T-cell (primary cell): ENCODE measurements at regions not wholly inside any gene's neighbourhood (a gene's known extent, or its start where the extent isn't known, plus 50 kb on each side); places are given as distances from the start of the nearest gene placed in this dataset.
"Not testable (repeated sequence)": the region's sequence is repeated elsewhere in the genome, so short reads cannot be mapped to it uniquely, and the experiment has no call there.

Experiments
- ATAC-seq, 4 experiments: fragments of 200-7000 bp in 3 of 4; fragments of 150-1000 bp in 1 of 4; cut with Tn5 transposase; replicated peaks in 1 of 4; 1 replicate in 3 of 4; 2 replicates in 1 of 4; pipeline ENCODE4 v1.10.0; 2021; ENCODE audit warnings: moderate library complexity in 3 of 4, mild to moderate bottlenecking in 2 of 4, moderate number of reproducible peaks in 1 of 4
- CTCF ChIA-PET, 2 donors: fragments of 300-600 bp; sonication (Branson Sonifier 250); formaldehyde crosslinking; loops; one replicate each; lab custom pipeline; 2022; ENCODE audit warnings: antibody characterized with exemption in 2 of 2; lab: Charles Lee
- POLR2A ChIA-PET, 2 donors: fragments of 300-600 bp; sonication (Branson Sonifier 250); formaldehyde crosslinking; loops; one replicate each; lab custom pipeline; 2022; ENCODE audit warnings: antibody characterized with exemption in 2 of 2; lab: Charles Lee
- DNase-seq, 35 experiments: peaks; one replicate each; pipeline versions ENCODE4 v3.0.0 to v3.0.0-alpha.2; 2013 to 2023
- H3K27ac ChIP-seq: one replicate; pipeline ENCODE4 v1.5.1; 2013; ENCODE audit warnings: low read length
- H3K27me3 ChIP-seq, 2 experiments: replicated peaks in 1 of 2; 1 replicate in 1 of 2; 2 replicates in 1 of 2; pipeline versions ENCODE4 v1.6.1 to v1.7.0; 2013; ENCODE audit warnings: low read length in 1 of 2, mixed read lengths in 1 of 2; ENCODE audit not compliant: control insufficient read depth in 2 of 2, insufficient read depth in 2 of 2; ENCODE audit errors: extremely low read depth in 1 of 2
- H3K36me3 ChIP-seq, 2 donors: 1 replicate in 1 of 2; 2 replicates in 1 of 2; pipeline versions ENCODE4 v1.6.1 to v1.7.0; 2013; ENCODE audit warnings: low read length in 1 of 2; ENCODE audit not compliant: control insufficient read depth in 2 of 2, insufficient read depth in 1 of 2; ENCODE audit errors: extremely low read depth in 1 of 2
- H3K4me1 ChIP-seq, 2 experiments: 1 replicate in 1 of 2; 2 replicates in 1 of 2; pipeline versions ENCODE4 v1.6.1 to v1.7.0; 2013; ENCODE audit warnings: low read length in 2 of 2, mixed read lengths in 1 of 2; ENCODE audit not compliant: insufficient read depth in 2 of 2, control insufficient read depth in 1 of 2; ENCODE audit errors: extremely low read depth in 1 of 2
- H3K4me3 ChIP-seq, 2 donors: 1 replicate in 1 of 2; 2 replicates in 1 of 2; pipeline versions ENCODE4 v1.5.1 to v1.7.0; 2013; ENCODE audit warnings: mild to moderate bottlenecking in 2 of 2, low read length in 1 of 2, moderate library complexity in 1 of 2; ENCODE audit not compliant: control insufficient read depth in 1 of 2; ENCODE audit errors: extremely low read depth in 1 of 2
- H3K9me3 ChIP-seq: 2 replicates; pipeline ENCODE4 v1.7.0; 2013
- H3K27ac Mint-ChIP-seq, 2 donors: one replicate each; pipeline ENCODE4 v1.8.0; 2020 to 2021; ENCODE audit warnings: mild to moderate bottlenecking in 2 of 2, mixed read lengths in 2 of 2
- H3K27me3 Mint-ChIP-seq, 2 donors: one replicate each; pipeline ENCODE4 v1.8.0; 2021 to 2022; ENCODE audit warnings: mixed read lengths in 2 of 2
- H3K36me3 Mint-ChIP-seq: one replicate; pipeline ENCODE4 v1.8.0; 2021; ENCODE audit warnings: mixed read lengths
- H3K4me1 Mint-ChIP-seq, 3 donors: one replicate each; pipeline ENCODE4 v1.8.0; 2020 to 2022; ENCODE audit warnings: mixed read lengths in 3 of 3, mild to moderate bottlenecking in 1 of 3
- H3K4me3 Mint-ChIP-seq, 3 donors: one replicate each; pipeline ENCODE4 v1.8.0; 2020 to 2022; ENCODE audit warnings: mild to moderate bottlenecking in 3 of 3, mixed read lengths in 3 of 3, moderate library complexity in 3 of 3
- H3K9me3 Mint-ChIP-seq, 3 donors: one replicate each; pipeline ENCODE4 v1.8.0; 2020 to 2022; ENCODE audit warnings: mixed read lengths in 3 of 3
- WGBS: methylation state at CpG from one replicate; pipeline ENCODE4 v1.1.5; 2013; ENCODE audit warnings: missing lambda C conversion rate; ENCODE audit not compliant: insufficient coverage; 5-methylcytosine and 5-hydroxymethylcytosine counted together

DNA sequence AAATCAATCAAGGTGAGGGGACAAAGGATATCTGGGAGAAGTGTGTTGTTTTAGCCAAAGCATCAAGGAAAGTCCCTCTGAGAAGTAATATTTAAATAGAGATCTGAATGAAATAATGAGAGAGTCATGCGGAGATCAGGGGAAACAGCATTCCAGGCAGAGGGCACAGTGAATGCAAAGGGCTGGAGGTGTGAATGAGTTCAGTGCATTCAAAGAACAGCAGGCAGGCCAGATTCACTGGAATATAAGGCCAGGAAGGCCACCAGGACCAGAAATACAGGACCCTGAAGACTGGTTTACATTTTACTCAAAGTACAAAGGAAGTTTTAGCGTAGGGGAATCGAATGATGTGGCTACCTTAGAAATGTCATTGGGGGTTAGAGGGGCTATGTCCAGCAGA is 436.2 kb upstream of the TMEM132C start:
- H3K27ac ChIP-seq = no peak overlapping the region
- POLR2A ChIA-PET = no interaction called here
- H3K9me3 ChIP-seq = no peaks in the 10 kb centered on the region
- Mint-ChIP-seq H3K27ac (no peak overlapping the region), H3K27me3 (no peaks in the 10 kb centered on the region), H3K4me3 (no peak overlapping the region), H3K4me1 (no peaks in the 10 kb centered on the region), H3K9me3 (peaks cover 14 to 21% (median 17%) of the 10 kb centered on the region in 3 donors), H3K36me3 (no peaks in the 10 kb centered on the region)
- no peak overlapping the region for H3K4me3 ChIP-seq
- CTCF ChIA-PET = no interaction called here
- H3K4me1 ChIP-seq = no peaks in the 10 kb centered on the region
- ATAC-seq = no peak
- 100% methylated on average over 2 of the region's 3 CpGs for WGBS
- DNase-seq = no peak
- no peaks in the 10 kb centered on the region for H3K36me3 ChIP-seq
- H3K27me3 ChIP-seq = no peaks in the 10 kb centered on the region

DNA sequence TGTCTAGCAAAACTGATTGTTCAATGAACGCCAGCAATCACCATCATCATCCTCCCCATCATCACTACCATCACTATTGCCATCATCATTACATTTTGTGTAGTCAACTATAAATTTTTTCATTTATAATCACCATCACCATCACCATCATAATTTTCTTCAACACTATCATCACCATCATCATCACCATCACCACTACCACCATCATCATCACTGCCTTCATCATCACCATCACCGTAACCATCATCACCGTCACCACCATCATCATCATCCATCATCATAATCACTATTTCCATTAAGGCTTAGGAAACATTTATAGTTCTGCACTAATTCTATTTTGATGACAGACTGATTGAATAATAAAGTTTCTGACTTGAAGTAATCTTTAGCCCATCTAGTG is 434.8 kb upstream of the TMEM132C start:
- POLR2A ChIA-PET = no interaction called here
- DNase-seq (no peak), ATAC-seq (no peak)
- no peak overlapping the region for H3K4me3 Mint-ChIP-seq
- 57% methylated on average over 1 of the region's 3 CpGs for WGBS
- H3K27me3 ChIP-seq = no peaks in the 10 kb centered on the region
- no peaks in the 10 kb centered on the region for H3K4me1 ChIP-seq
- CTCF ChIA-PET = no interaction called here
- H3K27ac ChIP-seq = no peak overlapping the region
- no peaks in the 10 kb centered on the region for H3K9me3 ChIP-seq
- H3K27ac Mint-ChIP-seq = no peak overlapping the region
- H3K4me3 ChIP-seq = no peak overlapping the region
- H3K36me3 Mint-ChIP-seq = no peaks in the 10 kb centered on the region
- H3K36me3 ChIP-seq = no peaks in the 10 kb centered on the region
- H3K4me1 Mint-ChIP-seq = no peaks in the 10 kb centered on the region
- peaks cover 12 to 21% (median 14%) of the 10 kb centered on the region in 3 donors for H3K9me3 Mint-ChIP-seq
- no peaks in the 10 kb centered on the region for H3K27me3 Mint-ChIP-seq

DNA sequence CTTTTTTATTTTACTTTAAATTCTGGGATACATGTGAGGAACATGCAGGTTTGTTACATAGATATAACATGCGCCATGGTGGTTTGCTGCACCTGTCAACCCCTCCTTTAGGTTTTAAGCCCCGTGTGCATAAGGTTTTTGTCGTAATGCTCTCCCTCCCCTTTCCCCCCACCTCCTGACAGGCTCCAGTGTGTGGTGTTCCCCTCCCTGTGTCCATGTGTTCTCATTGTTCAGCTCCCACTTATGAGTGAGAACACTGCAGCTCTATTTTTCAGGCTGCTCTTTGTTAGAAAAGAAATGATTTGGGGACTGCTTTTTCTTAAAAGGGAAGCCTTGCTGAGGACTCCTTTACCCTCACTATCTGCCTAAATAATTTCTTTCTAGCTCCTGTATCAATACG is 430.2 kb upstream of the TMEM132C start:
- H3K4me3 Mint-ChIP-seq, DNase-seq, H3K4me3 ChIP-seq, CTCF ChIA-PET, H3K27ac Mint-ChIP-seq, H3K36me3 ChIP-seq, POLR2A ChIA-PET, H3K27me3 Mint-ChIP-seq, ATAC-seq, H3K27me3 ChIP-seq, H3K9me3 ChIP-seq, H3K9me3 Mint-ChIP-seq, H3K27ac ChIP-seq, H3K4me1 Mint-ChIP-seq, H3K4me1 ChIP-seq, H3K36me3 Mint-ChIP-seq: not testable (repeated sequence)
- 70% methylated on average over 2 of the region's 4 CpGs for WGBS

DNA sequence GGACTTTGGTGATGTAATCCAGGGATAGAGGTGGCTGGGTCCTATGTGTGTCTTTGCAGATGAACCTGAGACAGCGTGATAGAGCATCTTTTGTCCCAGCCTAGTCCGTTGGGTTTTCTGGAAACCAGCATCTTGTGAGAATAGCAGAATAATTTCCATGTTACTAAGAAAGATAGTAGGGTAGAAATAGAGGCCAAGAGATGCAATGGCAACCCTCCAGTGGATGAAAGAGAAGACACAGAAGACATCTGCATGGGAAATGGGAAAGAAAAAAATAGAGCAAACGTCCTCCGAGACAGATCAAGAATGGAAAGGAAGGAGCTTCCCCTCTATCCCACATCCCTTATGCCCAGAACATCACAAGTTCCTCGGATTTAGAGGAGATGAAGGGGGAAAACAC is 409.3 kb upstream of the TMEM132C start:
- no peak overlapping the region for H3K4me3 ChIP-seq
- no peak overlapping the region for H3K27ac Mint-ChIP-seq
- H3K9me3 Mint-ChIP-seq = peaks cover 15 to 27% (median 18%) of the 10 kb centered on the region in 3 donors
- DNase-seq (no peak), ATAC-seq (no peak)
- no peak overlapping the region for H3K27ac ChIP-seq
- no peaks in the 10 kb centered on the region for H3K27me3 Mint-ChIP-seq
- H3K4me1 Mint-ChIP-seq = no peaks in the 10 kb centered on the region
- H3K27me3 ChIP-seq = no peaks in the 10 kb centered on the region
- ChIA-PET CTCF (no interaction called here), POLR2A (no interaction called here)
- H3K4me1 ChIP-seq = no peaks in the 10 kb centered on the region
- H3K9me3 ChIP-seq = peaks cover 2% of the 10 kb centered on the region
- WGBS = 100% methylated on average over 2 of the region's 5 CpGs
- H3K4me3 Mint-ChIP-seq = no peak overlapping the region
- no peaks in the 10 kb centered on the region for H3K36me3 ChIP-seq
- no peaks in the 10 kb centered on the region for H3K36me3 Mint-ChIP-seq

DNA sequence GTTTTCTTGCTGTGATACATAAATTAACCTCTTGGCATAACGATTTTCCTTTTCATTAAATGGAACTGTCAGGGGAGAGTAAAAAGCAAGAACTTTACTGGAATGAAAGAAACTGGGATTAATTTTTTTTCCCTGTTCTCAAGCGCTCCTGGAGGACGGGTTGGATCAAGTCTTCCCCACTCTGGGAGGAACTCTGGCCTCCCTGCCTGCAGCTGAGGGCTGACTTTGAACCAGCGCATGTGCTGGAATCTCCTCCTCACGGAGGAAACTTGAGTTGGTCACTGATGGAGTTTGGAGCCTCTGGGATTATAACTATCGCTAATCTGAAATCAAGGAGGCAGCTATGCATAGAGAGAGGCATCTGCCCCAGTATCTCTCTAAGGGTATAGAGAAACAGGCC is 406.4 kb upstream of the TMEM132C start:
- H3K36me3 Mint-ChIP-seq = no peaks in the 10 kb centered on the region
- Histone ChIP-seq H3K9me3 (peaks cover 2% of the 10 kb centered on the region), H3K4me3 (no peak overlapping the region), H3K27ac (no peak overlapping the region), H3K27me3 (no peaks in the 10 kb centered on the region), H3K4me1 (no peaks in the 10 kb centered on the region), H3K36me3 (no peaks in the 10 kb centered on the region)
- H3K27ac Mint-ChIP-seq = no peak overlapping the region
- 64% methylated on average over 1 of the region's 6 CpGs for WGBS
- H3K4me1 Mint-ChIP-seq = no peaks in the 10 kb centered on the region
- ATAC-seq (no peak), DNase-seq (no peak)
- CTCF ChIA-PET = no interaction called here
- no peak overlapping the region for H3K4me3 Mint-ChIP-seq
- H3K27me3 Mint-ChIP-seq = no peaks in the 10 kb centered on the region
- POLR2A ChIA-PET = no interaction called here
- peaks cover 15 to 32% (median 21%) of the 10 kb centered on the region in 3 donors for H3K9me3 Mint-ChIP-seq

DNA sequence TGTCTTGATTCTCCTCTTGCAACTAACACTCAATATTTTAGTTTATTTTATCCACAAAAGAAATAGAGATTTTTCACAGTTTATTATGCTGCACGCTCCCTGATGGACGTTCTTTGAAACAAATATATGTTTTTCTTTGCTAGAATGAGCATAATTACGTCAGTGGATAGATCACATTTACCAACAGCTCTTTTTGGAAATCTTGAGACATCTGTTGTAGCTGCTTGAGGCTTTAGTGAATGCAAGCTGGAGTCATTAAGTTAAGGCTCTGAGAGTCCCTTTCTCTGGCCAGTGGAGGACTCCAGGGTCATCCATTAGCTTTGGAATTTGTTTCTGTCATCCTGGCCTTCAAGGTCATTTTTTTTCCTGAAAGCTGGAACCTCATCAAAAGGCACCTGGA is 405.6 kb upstream of the TMEM132C start:
- no peak overlapping the region for H3K27ac Mint-ChIP-seq
- Histone ChIP-seq H3K36me3 (no peaks in the 10 kb centered on the region), H3K4me3 (no peak overlapping the region), H3K4me1 (no peaks in the 10 kb centered on the region), H3K27ac (no peak overlapping the region), H3K27me3 (no peaks in the 10 kb centered on the region), H3K9me3 (peaks cover 2% of the 10 kb centered on the region)
- no peaks in the 10 kb centered on the region for H3K36me3 Mint-ChIP-seq
- no peaks in the 10 kb centered on the region for H3K27me3 Mint-ChIP-seq
- H3K9me3 Mint-ChIP-seq = peaks cover 13 to 35% (median 21%) of the 10 kb centered on the region in 3 donors
- ChIA-PET CTCF (no interaction called here), POLR2A (no interaction called here)
- DNase-seq (no peak), ATAC-seq (no peak)
- WGBS = 40% methylated on average over 1 of the region's 3 CpGs
- H3K4me1 Mint-ChIP-seq = no peaks in the 10 kb centered on the region
- H3K4me3 Mint-ChIP-seq = no peak overlapping the region

DNA sequence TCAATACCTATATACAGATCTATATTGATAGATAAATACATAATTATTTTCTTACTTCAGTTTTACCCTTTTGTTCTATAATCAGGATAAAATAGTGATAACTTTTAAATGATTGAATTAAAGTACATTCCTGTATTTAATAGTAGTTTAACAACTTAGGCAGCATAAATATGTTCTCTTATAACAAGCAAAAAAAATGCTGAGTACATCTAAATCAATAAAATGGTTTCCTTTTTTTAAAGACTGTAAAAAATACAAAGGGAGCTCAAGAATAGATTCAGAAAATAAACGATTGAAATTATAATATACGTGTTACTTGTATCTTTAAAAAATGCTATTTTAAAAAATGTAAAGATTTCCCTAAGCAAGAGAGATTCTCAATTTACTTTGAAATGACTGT is 393.7 kb upstream of the TMEM132C start:
- no peak for ATAC-seq

More for the DNA sequence above, 393.7 kb upstream of the TMEM132C start:
- DNase-seq = no peak
- Mint-ChIP-seq H3K4me3 (no peak overlapping the region), H3K27ac (no peak overlapping the region), H3K4me1 (no peaks in the 10 kb centered on the region), H3K27me3 (no peaks in the 10 kb centered on the region), H3K9me3 (peaks cover 7 to 14% (median 9%) of the 10 kb centered on the region in 3 donors), H3K36me3 (no peaks in the 10 kb centered on the region)
- Histone ChIP-seq H3K36me3 (no peaks in the 10 kb centered on the region), H3K9me3 (no peaks in the 10 kb centered on the region), H3K4me1 (no peaks in the 10 kb centered on the region), H3K27me3 (no peaks in the 10 kb centered on the region), H3K4me3 (no peak overlapping the region), H3K27ac (no peak overlapping the region)
- no CpG with 5 or more reads among the region's 2 CpGs for WGBS
- ChIA-PET CTCF (no interaction called here), POLR2A (no interaction called here)
